ENCODE measurements at regions not wholly inside any gene's neighbourhood (a gene's known extent, or its start where the extent isn't known, plus 50 kb on each side); places are given as distances from the start of the nearest gene placed in this dataset.
"Not testable (repeated sequence)": the region's sequence is repeated elsewhere in the genome, so short reads cannot be mapped to it uniquely, and the experiment has no call there.

GRCh38 chr5:1637639-1638481, 114.1 kb upstream of the LPCAT1 start:
- H3K27me3 ChIP-seq (replicated peaks; ENCODE audit: control insufficient read depth, insufficient read depth, low read length), result no peaks in the 10 kb centered on the region
- H3K36me3 ChIP-seq (ENCODE audit: control insufficient read depth, insufficient read depth, low read length), result no peaks in the 10 kb centered on the region
- no peak overlapping the region for H3K4me3 ChIP-seq (replicated peaks; ENCODE audit: low read depth, low read length)
- no peak for DNase-seq (ENCODE audit: extremely low read depth, insufficient read length)
- no peak for TF ChIP-seq CTCF (IDR thresholded peaks at IDR 0.05; ENCODE audit: insufficient read depth, low read length, poor library complexity, severe bottlenecking)

- no peak for TF ChIP-seq CTCF (IDR thresholded peaks at IDR 0.05; ENCODE audit: insufficient read depth, low read length, poor library complexity, severe bottlenecking)
- DNase-seq (ENCODE audit: extremely low read depth, insufficient read length), result no peak
- H3K4me3 ChIP-seq (replicated peaks; ENCODE audit: low read depth, low read length), result no peak overlapping the region
- no peaks in the 10 kb centered on the region for H3K27me3 ChIP-seq (replicated peaks; ENCODE audit: control insufficient read depth, insufficient read depth, low read length)
- H3K36me3 ChIP-seq (ENCODE audit: control insufficient read depth, insufficient read depth, low read length), result no peaks in the 10 kb centered on the region
Measured at GRCh38 chr5:1636981-1637638, 113.3 kb upstream of the LPCAT1 start.

- H3K4me3 ChIP-seq (replicated peaks; ENCODE audit: low read depth, low read length); DNase-seq (ENCODE audit: extremely low read depth, insufficient read length); H3K27me3 ChIP-seq (replicated peaks; ENCODE audit: control insufficient read depth, insufficient read depth, low read length); H3K36me3 ChIP-seq (ENCODE audit: control insufficient read depth, insufficient read depth, low read length): not testable (repeated sequence)
Measured at GRCh38 chr5:1636208-1636770, 112.5 kb upstream of the LPCAT1 start.

GRCh38 chr5:1635477-1635876, 111.7 kb upstream of the LPCAT1 start:
- not testable (repeated sequence) for H3K4me3 ChIP-seq (replicated peaks; ENCODE audit: low read depth, low read length); H3K27me3 ChIP-seq (replicated peaks; ENCODE audit: control insufficient read depth, insufficient read depth, low read length); DNase-seq (ENCODE audit: extremely low read depth, insufficient read length); H3K36me3 ChIP-seq (ENCODE audit: control insufficient read depth, insufficient read depth, low read length)

- DNase-seq (ENCODE audit: extremely low read depth, insufficient read length), result no peak
- no peaks in the 10 kb centered on the region for H3K27me3 ChIP-seq (replicated peaks; ENCODE audit: control insufficient read depth, insufficient read depth, low read length)
- no peaks in the 10 kb centered on the region for H3K36me3 ChIP-seq (ENCODE audit: control insufficient read depth, insufficient read depth, low read length)
- peak overlapping the region; percentile 77 for H3K4me3 ChIP-seq (replicated peaks; ENCODE audit: low read depth, low read length)
- no peak for TF ChIP-seq CTCF (IDR thresholded peaks at IDR 0.05; ENCODE audit: insufficient read depth, low read length, poor library complexity, severe bottlenecking)
Measured at GRCh38 chr5:1634337-1634661, 110.5 kb upstream of the LPCAT1 start.

- no peak for TF ChIP-seq CTCF (IDR thresholded peaks at IDR 0.05; ENCODE audit: insufficient read depth, low read length, poor library complexity, severe bottlenecking)
- no peaks in the 10 kb centered on the region for H3K36me3 ChIP-seq (ENCODE audit: control insufficient read depth, insufficient read depth, low read length)
- peak; percentile 89 for DNase-seq (ENCODE audit: extremely low read depth, insufficient read length)
- peak overlapping the region; percentile 77 for H3K4me3 ChIP-seq (replicated peaks; ENCODE audit: low read depth, low read length)
- H3K27me3 ChIP-seq (replicated peaks; ENCODE audit: control insufficient read depth, insufficient read depth, low read length), result no peaks in the 10 kb centered on the region
Measured at GRCh38 chr5:1633605-1634336, 110.0 kb upstream of the LPCAT1 start.

GRCh38 chr5:1631004-1631403, 107.2 kb upstream of the LPCAT1 start:
- not testable (repeated sequence) for H3K4me3 ChIP-seq (replicated peaks; ENCODE audit: low read depth, low read length); H3K27me3 ChIP-seq (replicated peaks; ENCODE audit: control insufficient read depth, insufficient read depth, low read length); H3K36me3 ChIP-seq (ENCODE audit: control insufficient read depth, insufficient read depth, low read length); DNase-seq (ENCODE audit: extremely low read depth, insufficient read length)

GRCh38 chr5:1626397-1626796, 102.6 kb upstream of the LPCAT1 start:
- H3K4me3 ChIP-seq (replicated peaks; ENCODE audit: low read depth, low read length); DNase-seq (ENCODE audit: extremely low read depth, insufficient read length); H3K36me3 ChIP-seq (ENCODE audit: control insufficient read depth, insufficient read depth, low read length); H3K27me3 ChIP-seq (replicated peaks; ENCODE audit: control insufficient read depth, insufficient read depth, low read length): not testable (repeated sequence)

- H3K4me3 ChIP-seq (replicated peaks; ENCODE audit: low read depth, low read length); H3K36me3 ChIP-seq (ENCODE audit: control insufficient read depth, insufficient read depth, low read length); DNase-seq (ENCODE audit: extremely low read depth, insufficient read length); H3K27me3 ChIP-seq (replicated peaks; ENCODE audit: control insufficient read depth, insufficient read depth, low read length): not testable (repeated sequence)
Measured at GRCh38 chr5:1619531-1619930, 95.8 kb upstream of the LPCAT1 start.
